ENCODE measurements at regions not wholly inside any gene's neighbourhood (a gene's known extent, or its start where the extent isn't known, plus 50 kb on each side); places are given as distances from the start of the nearest gene placed in this dataset.

- DNase-seq: no peak
- no peaks in the 10 kb centered on the region for H3K27me3 ChIP-seq (ENCODE audit: control insufficient read depth, insufficient read depth, low read length)
- peaks cover 19% of the 10 kb centered on the region for H3K4me1 ChIP-seq (ENCODE audit: control insufficient read depth, insufficient read depth, low read length)
- H3K36me3 ChIP-seq (ENCODE audit: control insufficient read depth, insufficient read depth, low read length): no peaks in the 10 kb centered on the region
- H3K4me3 ChIP-seq (ENCODE audit: low read length): no peak overlapping the region
- no CpG with 5 or more reads among the region's 4 CpGs for WGBS (ENCODE audit: insufficient coverage, low lambda C conversion rate)
- peaks cover 8% of the 10 kb centered on the region for H3K9me3 ChIP-seq (ENCODE audit: control insufficient read depth, low read depth, low read length)
- H3K27ac ChIP-seq (ENCODE audit: low read length): no peak overlapping the region
These were observed 142.8 kb downstream of the ETS2 start for GRCh38 chr21:38948377-38949069.

GRCh38 chr21:38945545-38946245 is 140.0 kb downstream of the ETS2 start:
- H3K27ac ChIP-seq (ENCODE audit: low read length): no peak overlapping the region
- no peak overlapping the region for H3K4me3 ChIP-seq (ENCODE audit: low read length)
- H3K36me3 ChIP-seq (ENCODE audit: control insufficient read depth, insufficient read depth, low read length): no peaks in the 10 kb centered on the region
- WGBS (ENCODE audit: insufficient coverage, low lambda C conversion rate): no CpG with 5 or more reads among the region's 17 CpGs
- peaks cover 8% of the 10 kb centered on the region for H3K9me3 ChIP-seq (ENCODE audit: control insufficient read depth, low read depth, low read length)
- no peaks in the 10 kb centered on the region for H3K4me1 ChIP-seq (ENCODE audit: control insufficient read depth, insufficient read depth, low read length)
- no peak for DNase-seq
- no peaks in the 10 kb centered on the region for H3K27me3 ChIP-seq (ENCODE audit: control insufficient read depth, insufficient read depth, low read length)

GRCh38 chr21:38944903-38945302 is 139.2 kb downstream of the ETS2 start:
- Histone ChIP-seq H3K27ac (ENCODE audit: low read length) (no peak overlapping the region), H3K4me3 (ENCODE audit: low read length) (no peak overlapping the region), H3K36me3 (ENCODE audit: control insufficient read depth, insufficient read depth, low read length) (no peaks in the 10 kb centered on the region), H3K4me1 (ENCODE audit: control insufficient read depth, insufficient read depth, low read length) (no peaks in the 10 kb centered on the region), H3K27me3 (ENCODE audit: control insufficient read depth, insufficient read depth, low read length) (no peaks in the 10 kb centered on the region), H3K9me3 (ENCODE audit: control insufficient read depth, low read depth, low read length) (peaks cover 5% of the 10 kb centered on the region)
- DNase-seq: no peak
- no CpG with 5 or more reads among the region's 14 CpGs for WGBS (ENCODE audit: insufficient coverage, low lambda C conversion rate)

- no peaks in the 10 kb centered on the region for H3K4me1 ChIP-seq (ENCODE audit: control insufficient read depth, insufficient read depth, low read length)
- no peaks in the 10 kb centered on the region for H3K36me3 ChIP-seq (ENCODE audit: control insufficient read depth, insufficient read depth, low read length)
- no peak overlapping the region for H3K27ac ChIP-seq (ENCODE audit: low read length)
- H3K9me3 ChIP-seq (ENCODE audit: control insufficient read depth, low read depth, low read length): peaks cover 5% of the 10 kb centered on the region
- no CpG with 5 or more reads among the region's 11 CpGs for WGBS (ENCODE audit: insufficient coverage, low lambda C conversion rate)
- DNase-seq: no peak
- no peak overlapping the region for H3K4me3 ChIP-seq (ENCODE audit: low read length)
- no peaks in the 10 kb centered on the region for H3K27me3 ChIP-seq (ENCODE audit: control insufficient read depth, insufficient read depth, low read length)
These were observed 138.7 kb downstream of the ETS2 start for GRCh38 chr21:38944402-38944801.

GRCh38 chr21:38942748-38943211 is 137.1 kb downstream of the ETS2 start:
- Histone ChIP-seq H3K27ac (ENCODE audit: low read length) (no peak overlapping the region), H3K4me1 (ENCODE audit: control insufficient read depth, insufficient read depth, low read length) (no peaks in the 10 kb centered on the region), H3K9me3 (ENCODE audit: control insufficient read depth, low read depth, low read length) (peaks cover 2% of the 10 kb centered on the region), H3K27me3 (ENCODE audit: control insufficient read depth, insufficient read depth, low read length) (no peaks in the 10 kb centered on the region), H3K4me3 (ENCODE audit: low read length) (no peak overlapping the region), H3K36me3 (ENCODE audit: control insufficient read depth, insufficient read depth, low read length) (no peaks in the 10 kb centered on the region)
- DNase-seq: no peak
- 100% methylated on average over 1 of the region's 7 CpGs for WGBS (ENCODE audit: insufficient coverage, low lambda C conversion rate)

GRCh38 chr21:38938769-38939168 is 133.0 kb downstream of the ETS2 start:
- Histone ChIP-seq H3K27me3 (ENCODE audit: control insufficient read depth, insufficient read depth, low read length) (no peaks in the 10 kb centered on the region), H3K27ac (ENCODE audit: low read length) (no peak overlapping the region), H3K36me3 (ENCODE audit: control insufficient read depth, insufficient read depth, low read length) (no peaks in the 10 kb centered on the region), H3K9me3 (ENCODE audit: control insufficient read depth, low read depth, low read length) (no peaks in the 10 kb centered on the region), H3K4me3 (ENCODE audit: low read length) (no peak overlapping the region), H3K4me1 (ENCODE audit: control insufficient read depth, insufficient read depth, low read length) (no peaks in the 10 kb centered on the region)
- WGBS (ENCODE audit: insufficient coverage, low lambda C conversion rate): 100% methylated on average over 3 of the region's 8 CpGs
- no peak for DNase-seq

GRCh38 chr21:38938343-38938742 is 132.6 kb downstream of the ETS2 start:
- no peak for DNase-seq
- H3K36me3 ChIP-seq (ENCODE audit: control insufficient read depth, insufficient read depth, low read length): no peaks in the 10 kb centered on the region
- H3K4me1 ChIP-seq (ENCODE audit: control insufficient read depth, insufficient read depth, low read length): no peaks in the 10 kb centered on the region
- no peaks in the 10 kb centered on the region for H3K9me3 ChIP-seq (ENCODE audit: control insufficient read depth, low read depth, low read length)
- WGBS (ENCODE audit: insufficient coverage, low lambda C conversion rate): no CpG with 5 or more reads among the region's 7 CpGs
- H3K27me3 ChIP-seq (ENCODE audit: control insufficient read depth, insufficient read depth, low read length): no peaks in the 10 kb centered on the region
- no peak overlapping the region for H3K27ac ChIP-seq (ENCODE audit: low read length)
- H3K4me3 ChIP-seq (ENCODE audit: low read length): no peak overlapping the region

GRCh38 chr21:38937844-38938243 is 132.1 kb downstream of the ETS2 start:
- Histone ChIP-seq H3K36me3 (ENCODE audit: control insufficient read depth, insufficient read depth, low read length) (no peaks in the 10 kb centered on the region), H3K27me3 (ENCODE audit: control insufficient read depth, insufficient read depth, low read length) (no peaks in the 10 kb centered on the region), H3K27ac (ENCODE audit: low read length) (no peak overlapping the region), H3K9me3 (ENCODE audit: control insufficient read depth, low read depth, low read length) (no peaks in the 10 kb centered on the region), H3K4me3 (ENCODE audit: low read length) (no peak overlapping the region), H3K4me1 (ENCODE audit: control insufficient read depth, insufficient read depth, low read length) (no peaks in the 10 kb centered on the region)
- DNase-seq: no peak
- 78% methylated on average over 1 of the region's 3 CpGs for WGBS (ENCODE audit: insufficient coverage, low lambda C conversion rate)

GRCh38 chr21:38937286-38937790 is 131.6 kb downstream of the ETS2 start:
- 100% methylated on average over 1 of the region's 4 CpGs for WGBS (ENCODE audit: insufficient coverage, low lambda C conversion rate)
- no peak overlapping the region for H3K27ac ChIP-seq (ENCODE audit: low read length)
- no peaks in the 10 kb centered on the region for H3K4me1 ChIP-seq (ENCODE audit: control insufficient read depth, insufficient read depth, low read length)
- H3K36me3 ChIP-seq (ENCODE audit: control insufficient read depth, insufficient read depth, low read length): no peaks in the 10 kb centered on the region
- H3K4me3 ChIP-seq (ENCODE audit: low read length): no peak overlapping the region
- no peaks in the 10 kb centered on the region for H3K27me3 ChIP-seq (ENCODE audit: control insufficient read depth, insufficient read depth, low read length)
- DNase-seq: no peak
- no peaks in the 10 kb centered on the region for H3K9me3 ChIP-seq (ENCODE audit: control insufficient read depth, low read depth, low read length)

- Histone ChIP-seq H3K27ac (ENCODE audit: low read length) (no peak overlapping the region), H3K9me3 (ENCODE audit: control insufficient read depth, low read depth, low read length) (no peaks in the 10 kb centered on the region), H3K4me1 (ENCODE audit: control insufficient read depth, insufficient read depth, low read length) (no peaks in the 10 kb centered on the region), H3K27me3 (ENCODE audit: control insufficient read depth, insufficient read depth, low read length) (no peaks in the 10 kb centered on the region), H3K36me3 (ENCODE audit: control insufficient read depth, insufficient read depth, low read length) (no peaks in the 10 kb centered on the region), H3K4me3 (ENCODE audit: low read length) (no peak overlapping the region)
- 100% methylated on average over 1 of the region's 4 CpGs for WGBS (ENCODE audit: insufficient coverage, low lambda C conversion rate)
- no peak for DNase-seq
These were observed 130.5 kb downstream of the ETS2 start for GRCh38 chr21:38936240-38936639.

All from large intestine (tissue), 3 donors.